Neural progenitor cell (in vitro differentiated cells): ENCODE measurements at regions not wholly inside any gene's neighbourhood (a gene's known extent, or its start where the extent isn't known, plus 50 kb on each side); places are given as distances from the start of the nearest gene placed in this dataset.
A peak's percentile ranks its signal among the peaks of the same experiment; 100 is the strongest.

ENCODE experiments used
- DNase-seq: peaks from one replicate; pipeline ENCODE4 v3.0.0-alpha.2; 2016; ENCODE audit warnings: low spot score
- H2AFZ ChIP-seq: fragments of 200-600 bp; sonication (generic); replicated peaks from 2 replicates; pipeline ENCODE4 v1.6.1; 2016; ENCODE audit warnings: antibody characterized with exemption
- H3F3A ChIP-seq: fragments of 200-600 bp; sonication (generic); 2 replicates; pipeline ENCODE4 v1.6.1; 2016; ENCODE audit warnings: antibody characterized with exemption, low read depth
- H3K27ac ChIP-seq: fragments of 200-600 bp; sonication (generic); 2 replicates; pipeline ENCODE4 v1.5.1; 2016; ENCODE audit warnings: mild to moderate bottlenecking
- H3K27me3 ChIP-seq: fragments of 200-600 bp; sonication (generic); 2 replicates; pipeline ENCODE4 v1.6.1; 2016; ENCODE audit warnings: mild to moderate bottlenecking, moderate library complexity
- H3K36me3 ChIP-seq: fragments of 200-600 bp; sonication (generic); 2 replicates; pipeline ENCODE4 v1.5.1; 2016
- H3K4me1 ChIP-seq: fragments of 200-600 bp; sonication (generic); 2 replicates; pipeline ENCODE4 v1.6.1; 2016; ENCODE audit warnings: mixed run types
- H3K4me2 ChIP-seq: fragments of 200-600 bp; sonication (generic); 2 replicates; pipeline ENCODE4 v1.6.1; 2016
- H3K4me3 ChIP-seq: fragments of 200-600 bp; sonication (generic); 2 replicates; pipeline ENCODE4 v1.5.1; 2016
- H3K79me2 ChIP-seq: fragments of 200-600 bp; sonication (generic); 2 replicates; pipeline ENCODE4 v1.6.1; 2016; ENCODE audit warnings: low read depth
- H3K9ac ChIP-seq: fragments of 200-600 bp; sonication (generic); 2 replicates; pipeline ENCODE4 v1.6.1; 2016
- H3K9me3 ChIP-seq: fragments of 200-600 bp; sonication (generic); 2 replicates; pipeline ENCODE4 v1.5.1; 2016; ENCODE audit warnings: low read depth
- H4K20me1 ChIP-seq: fragments of 200-600 bp; sonication (generic); 2 replicates; pipeline ENCODE4 v1.6.1; 2016; ENCODE audit warnings: low read depth
- H3K27ac Mint-ChIP-seq: 3 replicates; pipeline ENCODE4 v1.8.0; 2021; ENCODE audit warnings: mixed read lengths
- H3K27me3 Mint-ChIP-seq: 2 replicates; pipeline ENCODE4 v1.8.0; 2022; ENCODE audit warnings: low read depth, mild to moderate bottlenecking, inconsistent platforms, moderate library complexity, mixed read lengths; ENCODE audit not compliant: insufficient read depth
- H3K36me3 Mint-ChIP-seq: 3 replicates; pipeline ENCODE4 v1.8.0; 2021; ENCODE audit warnings: mixed read lengths
- H3K4me1 Mint-ChIP-seq: 3 replicates; pipeline ENCODE4 v1.8.0; 2021; ENCODE audit warnings: mixed read lengths
- H3K4me3 Mint-ChIP-seq: 3 replicates; pipeline ENCODE4 v1.8.0; 2021; ENCODE audit warnings: mild to moderate bottlenecking, moderate library complexity, mixed read lengths
- H3K9me3 Mint-ChIP-seq: 3 replicates; pipeline ENCODE4 v1.8.0; 2020; ENCODE audit warnings: mixed read lengths
- EZH2 ChIP-seq: fragments of 200-600 bp; sonication (generic); IDR thresholded peaks from 2 replicates; pipeline ENCODE4 v1.6.1; 2017; ENCODE audit warnings: antibody characterized with exemption, mild to moderate bottlenecking, moderate library complexity
- EZH2phosphoT487 ChIP-seq: fragments of 200-600 bp; sonication (generic); IDR thresholded peaks from 2 replicates; pipeline ENCODE4 v1.6.1; 2017; ENCODE audit warnings: antibody characterized with exemption
- TF ChIP-seq, protein P1 (sequence below): fragments of 200-600 bp; sonication (generic); IDR thresholded peaks from 2 replicates; pipeline ENCODE4 v1.5.1; 2017; ENCODE audit warnings: antibody characterized with exemption, mild to moderate bottlenecking

DNA sequence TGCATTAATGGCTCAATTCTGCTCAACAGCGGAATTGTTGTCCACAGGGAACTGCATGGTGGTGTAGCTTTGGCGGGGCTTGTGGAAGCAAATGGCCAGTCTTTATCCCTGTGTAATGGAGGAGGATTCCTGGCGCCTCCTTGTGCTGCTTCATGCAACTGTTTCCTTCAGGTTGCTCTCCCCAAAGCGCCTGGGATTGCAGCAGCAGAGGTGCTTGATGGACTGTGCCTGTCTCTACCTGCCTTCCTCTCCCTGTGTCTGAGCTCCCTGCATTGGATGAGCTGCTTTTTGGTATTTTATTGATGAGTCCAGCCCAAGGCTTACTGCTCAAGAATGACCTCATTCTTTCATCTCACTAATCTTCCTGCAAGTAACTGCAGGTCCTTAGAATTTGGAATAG lies 72.9 kb upstream of the NDN start:
- H3K36me3 Mint-ChIP-seq, result peaks cover 5% of the 10 kb centered on the region
- H4K20me1 ChIP-seq, result no peaks in the 10 kb centered on the region
- H3K4me3 Mint-ChIP-seq, result no peak overlapping the region
- H3K4me3 ChIP-seq, result no peak overlapping the region
- H3K27me3 ChIP-seq, result no peaks in the 10 kb centered on the region
- H3K9ac ChIP-seq, result no peak overlapping the region
- peaks cover 2% of the 10 kb centered on the region for H3K27me3 Mint-ChIP-seq
- H3K27ac ChIP-seq, result no peak overlapping the region
- peak overlapping the region; percentile 50 for H2AFZ ChIP-seq
- peaks cover 50% of the 10 kb centered on the region for H3K9me3 Mint-ChIP-seq
- H3K27ac Mint-ChIP-seq, result peak overlapping the region; percentile 34
- peaks cover 7% of the 10 kb centered on the region for H3K9me3 ChIP-seq
- no peaks in the 10 kb centered on the region for H3K36me3 ChIP-seq
- H3K4me1 ChIP-seq, result peaks cover 22% of the 10 kb centered on the region
- TF ChIP-seq EZH2 (no peak), EZH2phosphoT487 (no peak)
- TF ChIP-seq, protein P1, sequence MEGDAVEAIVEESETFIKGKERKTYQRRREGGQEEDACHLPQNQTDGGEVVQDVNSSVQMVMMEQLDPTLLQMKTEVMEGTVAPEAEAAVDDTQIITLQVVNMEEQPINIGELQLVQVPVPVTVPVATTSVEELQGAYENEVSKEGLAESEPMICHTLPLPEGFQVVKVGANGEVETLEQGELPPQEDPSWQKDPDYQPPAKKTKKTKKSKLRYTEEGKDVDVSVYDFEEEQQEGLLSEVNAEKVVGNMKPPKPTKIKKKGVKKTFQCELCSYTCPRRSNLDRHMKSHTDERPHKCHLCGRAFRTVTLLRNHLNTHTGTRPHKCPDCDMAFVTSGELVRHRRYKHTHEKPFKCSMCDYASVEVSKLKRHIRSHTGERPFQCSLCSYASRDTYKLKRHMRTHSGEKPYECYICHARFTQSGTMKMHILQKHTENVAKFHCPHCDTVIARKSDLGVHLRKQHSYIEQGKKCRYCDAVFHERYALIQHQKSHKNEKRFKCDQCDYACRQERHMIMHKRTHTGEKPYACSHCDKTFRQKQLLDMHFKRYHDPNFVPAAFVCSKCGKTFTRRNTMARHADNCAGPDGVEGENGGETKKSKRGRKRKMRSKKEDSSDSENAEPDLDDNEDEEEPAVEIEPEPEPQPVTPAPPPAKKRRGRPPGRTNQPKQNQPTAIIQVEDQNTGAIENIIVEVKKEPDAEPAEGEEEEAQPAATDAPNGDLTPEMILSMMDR, result peak; percentile 28
- H3K4me2 ChIP-seq, result peak overlapping the region; percentile 38
- H3F3A ChIP-seq, result peaks cover 16% of the 10 kb centered on the region
- peak; percentile 36 for DNase-seq
- peaks cover 29% of the 10 kb centered on the region for H3K4me1 Mint-ChIP-seq
- no peaks in the 10 kb centered on the region for H3K79me2 ChIP-seq

DNA sequence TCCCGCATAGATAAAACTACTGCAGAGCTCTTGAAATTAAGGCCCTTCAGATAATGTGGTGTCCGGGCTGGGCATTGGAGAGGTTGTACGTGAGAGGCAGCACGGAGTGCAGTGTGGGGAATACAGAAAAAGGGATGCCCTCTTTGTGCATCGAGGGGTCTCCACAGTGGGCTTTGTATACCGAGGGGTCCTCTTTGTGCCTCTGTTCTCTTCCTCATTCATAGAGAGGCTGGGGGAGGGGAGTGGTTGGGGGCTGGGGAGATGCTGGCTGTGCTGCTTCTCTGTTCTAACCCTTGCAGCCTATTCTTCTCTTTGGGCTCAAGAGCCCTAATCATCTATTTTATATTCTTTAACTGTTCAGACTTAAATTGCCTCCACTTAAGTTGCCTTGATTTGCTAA lies 74.3 kb upstream of the NDN start:
- Histone ChIP-seq H3K4me3 (no peak overlapping the region), H2AFZ (peak overlapping the region; percentile 57), H3K36me3 (no peaks in the 10 kb centered on the region), H3K4me2 (peak overlapping the region; percentile 38), H4K20me1 (no peaks in the 10 kb centered on the region), H3K9ac (no peak overlapping the region), H3K27ac (no peak overlapping the region), H3K4me1 (peaks cover 22% of the 10 kb centered on the region), H3K79me2 (no peaks in the 10 kb centered on the region), H3F3A (peaks cover 16% of the 10 kb centered on the region), H3K9me3 (peaks cover 3% of the 10 kb centered on the region), H3K27me3 (no peaks in the 10 kb centered on the region)
- no peak for DNase-seq
- Mint-ChIP-seq H3K9me3 (peaks cover 49% of the 10 kb centered on the region), H3K4me3 (peak overlapping the region; percentile 83), H3K27ac (peak overlapping the region; percentile 96), H3K4me1 (peaks cover 29% of the 10 kb centered on the region), H3K36me3 (peaks cover 13% of the 10 kb centered on the region), H3K27me3 (peaks cover 2% of the 10 kb centered on the region)
- TF ChIP-seq EZH2phosphoT487, result no peak

DNA sequence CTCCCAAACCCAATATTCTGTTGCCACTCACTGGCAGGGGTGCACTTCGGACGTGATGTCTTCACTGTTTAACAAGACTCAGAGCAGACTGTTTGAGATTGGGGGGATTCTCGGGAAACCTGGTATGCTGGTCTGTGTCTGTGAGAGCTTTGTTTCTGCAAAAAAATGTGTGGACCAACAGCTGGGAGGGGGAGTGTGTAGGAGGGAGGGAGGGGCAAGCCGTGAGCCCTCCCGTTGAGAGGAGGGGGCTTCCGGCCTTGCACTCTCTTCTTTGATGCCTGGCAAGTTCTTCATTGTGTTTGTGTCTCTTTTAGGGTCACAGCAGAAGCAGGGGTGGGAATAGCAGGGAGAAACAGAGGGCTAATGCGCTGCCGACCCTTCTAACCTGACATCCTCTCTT lies 74.9 kb upstream of the NDN start:
- H3K9ac ChIP-seq, result no peak overlapping the region
- H3F3A ChIP-seq, result peaks cover 16% of the 10 kb centered on the region
- Mint-ChIP-seq H3K4me1 (peaks cover 29% of the 10 kb centered on the region), H3K27me3 (peaks cover 2% of the 10 kb centered on the region), H3K4me3 (peak overlapping the region; percentile 83), H3K27ac (peak overlapping the region; percentile 96), H3K36me3 (peaks cover 14% of the 10 kb centered on the region), H3K9me3 (peaks cover 45% of the 10 kb centered on the region)
- no peaks in the 10 kb centered on the region for H3K27me3 ChIP-seq
- no peaks in the 10 kb centered on the region for H3K36me3 ChIP-seq
- H3K9me3 ChIP-seq, result peaks cover 2% of the 10 kb centered on the region
- no peak overlapping the region for H3K27ac ChIP-seq
- peak overlapping the region; percentile 57 for H2AFZ ChIP-seq
- H4K20me1 ChIP-seq, result no peaks in the 10 kb centered on the region
- no peak overlapping the region for H3K4me3 ChIP-seq
- peak overlapping the region; percentile 38 for H3K4me2 ChIP-seq
- DNase-seq, result peak; percentile 29
- TF ChIP-seq, protein P1, result no peak
- no peak for TF ChIP-seq EZH2phosphoT487
- no peak for TF ChIP-seq EZH2
- H3K4me1 ChIP-seq, result peaks cover 22% of the 10 kb centered on the region
- no peaks in the 10 kb centered on the region for H3K79me2 ChIP-seq

DNA sequence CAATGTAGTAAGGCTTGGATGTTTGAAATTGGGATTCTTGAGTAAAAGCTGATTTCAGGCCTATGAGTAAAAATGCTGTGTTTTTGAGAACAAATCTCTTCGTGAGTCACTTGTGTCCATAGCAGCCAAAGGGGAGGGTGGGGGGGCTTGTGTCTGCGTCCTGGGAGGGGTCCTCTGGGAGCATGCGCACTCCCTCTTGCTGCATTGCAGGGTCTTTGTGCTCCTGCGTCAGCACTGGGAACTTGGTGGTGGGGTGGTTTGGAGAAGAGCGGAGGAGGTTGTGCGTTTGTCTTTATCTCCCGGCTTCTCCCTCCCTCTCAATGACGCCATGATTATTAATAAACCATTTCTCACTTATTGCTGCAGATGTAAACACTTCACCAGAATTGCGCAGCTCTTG lies 75.9 kb upstream of the NDN start:
- Histone ChIP-seq H3K4me1 (peaks cover 22% of the 10 kb centered on the region), H3K79me2 (no peaks in the 10 kb centered on the region), H3F3A (peaks cover 16% of the 10 kb centered on the region), H3K4me3 (no peak overlapping the region), H3K27ac (no peak overlapping the region), H3K27me3 (no peaks in the 10 kb centered on the region), H3K9ac (no peak overlapping the region), H3K9me3 (no peaks in the 10 kb centered on the region), H2AFZ (no peak overlapping the region), H3K36me3 (no peaks in the 10 kb centered on the region), H3K4me2 (no peak overlapping the region), H4K20me1 (no peaks in the 10 kb centered on the region)
- H3K27ac Mint-ChIP-seq, result peak overlapping the region; percentile 29
- H3K9me3 Mint-ChIP-seq, result peaks cover 44% of the 10 kb centered on the region
- peak overlapping the region; percentile 83 for H3K4me3 Mint-ChIP-seq
- no peak for DNase-seq
- TF ChIP-seq EZH2phosphoT487, result no peak
- no peak for TF ChIP-seq EZH2
- TF ChIP-seq, protein P1, result no peak
- H3K4me1 Mint-ChIP-seq, result peaks cover 29% of the 10 kb centered on the region
- H3K27me3 Mint-ChIP-seq, result no peaks in the 10 kb centered on the region
- H3K36me3 Mint-ChIP-seq, result peaks cover 15% of the 10 kb centered on the region
